GM18498 (cell line): ENCODE measurements at regions not wholly inside any gene's neighbourhood (a gene's known extent, or its start where the extent isn't known, plus 50 kb on each side); places are given as distances from the start of the nearest gene placed in this dataset.

Source experiments
- ATAC-seq: cut with Tn5 transposase; IDR thresholded peaks from one replicate; pipeline ENCODE4 v1.9.1; 2021; ENCODE audit warnings: mild to moderate bottlenecking, moderate library complexity; ENCODE audit not compliant: unreplicated experiment

- no peak for ATAC-seq
These were observed 50.0 kb upstream of the ADAMTSL1 start for GRCh38 chr9:18423791-18424531.
